ENCODE measurements at regions not wholly inside any gene's neighbourhood (a gene's known extent, or its start where the extent isn't known, plus 50 kb on each side); places are given as distances from the start of the nearest gene placed in this dataset.

DNA sequence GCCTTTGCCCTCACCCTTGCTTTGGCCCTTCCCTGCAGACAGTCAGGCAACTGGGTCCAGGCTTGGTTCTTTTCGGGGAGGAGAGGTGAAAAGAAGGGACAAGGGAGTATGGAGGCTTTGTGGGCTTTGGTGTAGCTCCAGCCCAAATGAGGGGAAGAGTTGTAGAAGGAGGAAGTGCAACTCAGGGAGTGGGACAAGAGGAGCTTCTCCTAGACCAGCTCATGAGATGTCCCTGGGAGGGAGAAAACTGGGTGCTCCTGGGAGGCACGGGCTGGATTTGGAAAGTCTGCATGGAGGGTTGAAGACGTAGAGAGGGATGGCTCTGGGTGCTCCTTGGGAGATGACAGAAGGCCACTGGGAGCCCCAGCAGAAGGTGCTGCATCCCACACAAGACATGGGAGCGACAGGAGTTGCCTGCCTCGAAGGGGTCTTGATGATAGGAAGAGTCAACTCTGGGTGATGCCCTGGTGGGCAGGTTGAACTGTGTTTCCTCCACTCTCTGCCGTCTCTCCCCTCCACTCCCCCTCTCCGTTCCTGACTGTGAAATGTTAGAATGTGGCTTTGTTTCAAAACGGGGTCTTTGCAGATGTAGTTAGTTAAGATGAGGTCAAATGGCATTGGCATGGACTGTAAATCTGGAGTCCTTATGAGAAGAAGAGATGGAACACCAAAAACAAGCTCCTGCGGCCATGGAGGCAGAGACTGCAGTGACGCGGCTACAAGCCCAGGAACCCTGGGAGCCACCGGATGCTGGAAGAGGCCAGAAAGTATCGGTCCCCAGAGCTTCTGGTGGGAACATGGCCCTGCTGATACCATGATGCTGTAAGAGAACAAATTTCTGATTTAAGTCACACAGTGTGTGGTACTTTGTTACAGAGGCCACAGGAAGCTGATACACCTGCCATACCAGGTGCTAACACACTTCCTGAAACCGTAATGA is 298.5 kb downstream of the GLRX3 start:
- TF ChIP-seq POLR2A (IDR thresholded peaks at IDR 0.05) (no peak), CTCF (IDR thresholded peaks at IDR 0.05) (no peak), POLR2AphosphoS5 (IDR thresholded peaks at IDR 0.05) (no peak)
